Natural killer cell (primary cell): ENCODE measurements at regions not wholly inside any gene's neighbourhood (a gene's known extent, or its start where the extent isn't known, plus 50 kb on each side); places are given as distances from the start of the nearest gene placed in this dataset.

ENCODE experiments used
- ATAC-seq, 3 donors: fragments of 150-1000 bp in 2 of 3; fragments of 200-7000 bp in 1 of 3; cut with Tn5 transposase; 1 replicate in 1 of 3; 2 replicates in 2 of 3; pipeline ENCODE4 v1.10.0; 2021; ENCODE audit warnings: mild to moderate bottlenecking in 2 of 3, moderate library complexity in 2 of 3
- DNase-seq, 2 donors: peaks; one replicate each; pipeline versions ENCODE4 v3.0.0 to v3.0.0-alpha.2; 2013 to 2021; ENCODE audit warnings: mixed read lengths in 1 of 2
- H3K27ac ChIP-seq: one replicate; pipeline ENCODE4 v1.5.1; 2013; ENCODE audit warnings: mild to moderate bottlenecking, low read length
- H3K27me3 ChIP-seq: one replicate; pipeline ENCODE4 v1.6.1; 2013; ENCODE audit warnings: low read length; ENCODE audit not compliant: control insufficient read depth, insufficient read depth
- H3K36me3 ChIP-seq: one replicate; pipeline ENCODE4 v1.6.1; 2013; ENCODE audit warnings: low read length; ENCODE audit not compliant: control insufficient read depth, insufficient read depth
- H3K4me1 ChIP-seq: one replicate; pipeline ENCODE4 v1.6.1; 2013; ENCODE audit warnings: low read length; ENCODE audit not compliant: control insufficient read depth, insufficient read depth
- H3K4me3 ChIP-seq: one replicate; pipeline ENCODE4 v1.5.1; 2013; ENCODE audit warnings: low read length
- H3K9me3 ChIP-seq: one replicate; pipeline ENCODE4 v1.6.1; 2013; ENCODE audit warnings: low read length; ENCODE audit not compliant: control insufficient read depth, insufficient read depth
- H3K27ac Mint-ChIP-seq, 2 donors: one replicate each; pipeline ENCODE4 v1.8.0; 2022; ENCODE audit warnings: mild to moderate bottlenecking in 2 of 2, mixed read lengths in 2 of 2, moderate library complexity in 1 of 2
- H3K27me3 Mint-ChIP-seq, 2 donors: one replicate each; pipeline ENCODE4 v1.8.0; 2022; ENCODE audit warnings: low read depth in 2 of 2, mixed read lengths in 2 of 2
- H3K36me3 Mint-ChIP-seq: one replicate; pipeline ENCODE4 v1.8.0; 2022; ENCODE audit warnings: mixed read lengths
- H3K4me1 Mint-ChIP-seq, 2 donors: one replicate each; pipeline ENCODE4 v1.8.0; 2022; ENCODE audit warnings: mixed read lengths in 2 of 2
- H3K4me3 Mint-ChIP-seq: one replicate; pipeline ENCODE4 v1.8.0; 2022; ENCODE audit warnings: mild to moderate bottlenecking, moderate library complexity, mixed read lengths
- H3K9me3 Mint-ChIP-seq, 2 donors: one replicate each; pipeline ENCODE4 v1.8.0; 2022; ENCODE audit warnings: mixed read lengths in 2 of 2
- WGBS: methylation state at CpG from one replicate; pipeline ENCODE4 v1.1.7; 2013; ENCODE audit warnings: missing lambda C conversion rate; ENCODE audit not compliant: insufficient coverage; 5-methylcytosine and 5-hydroxymethylcytosine counted together
- intact Hi-C: fragments of 100-400 bp; cut with micrococcal nuclease; formaldehyde crosslinking; loops from one replicate; pipeline ENCODE4 v1.14.2; 2022
- TF ChIP-seq, protein P1 (sequence below): fragments of 200-600 bp; IDR thresholded peaks from one replicate; pipeline ENCODE4 v1.8.0; 2022; ENCODE audit warnings: antibody characterized with exemption

DNA sequence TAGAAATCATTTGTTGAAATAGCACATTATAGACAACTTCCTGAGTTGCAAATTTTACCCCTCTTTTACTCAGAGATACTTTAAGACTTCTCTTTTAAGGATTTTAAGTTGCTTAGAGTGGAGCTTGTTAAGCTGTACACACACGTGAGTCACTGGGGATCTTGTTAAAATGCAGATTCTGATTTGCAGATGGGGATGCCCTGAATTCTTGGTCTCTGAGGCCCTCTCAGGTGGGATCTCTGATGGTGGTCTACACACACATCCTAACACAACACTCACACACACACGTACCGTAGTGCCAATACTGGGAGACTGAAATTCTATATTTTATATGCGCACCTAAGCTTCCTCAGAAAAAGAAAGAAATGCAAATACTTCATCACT lies 788.3 kb downstream of the UQCRFS1 start:
- H3K9me3 Mint-ChIP-seq = no peaks in the 10 kb centered on the region
- no peak for DNase-seq
- no peak overlapping the region for H3K4me3 ChIP-seq
- no peaks in the 10 kb centered on the region for H3K36me3 ChIP-seq
- 51% methylated on average over 3 of the region's 4 CpGs for WGBS
- H3K9me3 ChIP-seq = no peaks in the 10 kb centered on the region
- H3K27ac ChIP-seq = no peak overlapping the region
- no peaks in the 10 kb centered on the region for H3K36me3 Mint-ChIP-seq
- H3K27ac Mint-ChIP-seq = no peak overlapping the region
- H3K27me3 Mint-ChIP-seq = peaks cover 0 to 3% of the 10 kb centered on the region in 2 donors
- TF ChIP-seq, protein P1, sequence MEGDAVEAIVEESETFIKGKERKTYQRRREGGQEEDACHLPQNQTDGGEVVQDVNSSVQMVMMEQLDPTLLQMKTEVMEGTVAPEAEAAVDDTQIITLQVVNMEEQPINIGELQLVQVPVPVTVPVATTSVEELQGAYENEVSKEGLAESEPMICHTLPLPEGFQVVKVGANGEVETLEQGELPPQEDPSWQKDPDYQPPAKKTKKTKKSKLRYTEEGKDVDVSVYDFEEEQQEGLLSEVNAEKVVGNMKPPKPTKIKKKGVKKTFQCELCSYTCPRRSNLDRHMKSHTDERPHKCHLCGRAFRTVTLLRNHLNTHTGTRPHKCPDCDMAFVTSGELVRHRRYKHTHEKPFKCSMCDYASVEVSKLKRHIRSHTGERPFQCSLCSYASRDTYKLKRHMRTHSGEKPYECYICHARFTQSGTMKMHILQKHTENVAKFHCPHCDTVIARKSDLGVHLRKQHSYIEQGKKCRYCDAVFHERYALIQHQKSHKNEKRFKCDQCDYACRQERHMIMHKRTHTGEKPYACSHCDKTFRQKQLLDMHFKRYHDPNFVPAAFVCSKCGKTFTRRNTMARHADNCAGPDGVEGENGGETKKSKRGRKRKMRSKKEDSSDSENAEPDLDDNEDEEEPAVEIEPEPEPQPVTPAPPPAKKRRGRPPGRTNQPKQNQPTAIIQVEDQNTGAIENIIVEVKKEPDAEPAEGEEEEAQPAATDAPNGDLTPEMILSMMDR = no peak
- ATAC-seq = no peak
- H3K4me3 Mint-ChIP-seq = no peak overlapping the region
- H3K27me3 ChIP-seq = no peaks in the 10 kb centered on the region
- intact Hi-C loops = no loop called here
- H3K4me1 ChIP-seq = peaks cover 27% of the 10 kb centered on the region
- H3K4me1 Mint-ChIP-seq = peaks cover 44 to 46% of the 10 kb centered on the region in 2 donors

DNA sequence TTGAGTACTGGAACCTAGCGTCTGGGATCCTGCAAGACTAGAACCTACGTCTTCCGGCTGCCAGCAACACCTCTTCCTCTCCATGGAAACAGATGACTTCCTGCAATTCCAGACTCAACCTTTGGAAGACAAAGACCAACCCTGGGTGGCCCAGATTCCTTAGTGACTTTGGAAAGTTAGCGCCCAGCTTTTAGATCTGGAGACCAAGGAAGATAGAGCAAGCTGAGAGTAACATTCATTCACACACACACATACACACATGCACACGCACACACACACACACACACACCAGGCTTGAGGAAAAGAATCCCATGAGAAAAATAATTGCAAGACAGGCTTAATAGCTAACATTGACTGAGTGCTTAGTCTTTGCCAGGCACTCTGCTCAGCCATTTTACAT lies 788.9 kb downstream of the UQCRFS1 start:
- Mint-ChIP-seq H3K27me3 (peaks cover 0 to 3% of the 10 kb centered on the region in 2 donors), H3K9me3 (no peaks in the 10 kb centered on the region), H3K36me3 (no peaks in the 10 kb centered on the region), H3K27ac (no peak overlapping the region), H3K4me1 (peaks cover 44 to 46% of the 10 kb centered on the region in 2 donors), H3K4me3 (no peak overlapping the region)
- ATAC-seq (no peak), DNase-seq (no peak)
- no peak overlapping the region for H3K4me3 ChIP-seq
- H3K4me1 ChIP-seq = peaks cover 27% of the 10 kb centered on the region
- no peaks in the 10 kb centered on the region for H3K9me3 ChIP-seq
- no peak overlapping the region for H3K27ac ChIP-seq
- TF ChIP-seq, protein P1 = no peak
- 89% methylated on average over 5 of the region's 5 CpGs for WGBS
- H3K27me3 ChIP-seq = no peaks in the 10 kb centered on the region
- no peaks in the 10 kb centered on the region for H3K36me3 ChIP-seq
- intact Hi-C loops = no loop called here

DNA sequence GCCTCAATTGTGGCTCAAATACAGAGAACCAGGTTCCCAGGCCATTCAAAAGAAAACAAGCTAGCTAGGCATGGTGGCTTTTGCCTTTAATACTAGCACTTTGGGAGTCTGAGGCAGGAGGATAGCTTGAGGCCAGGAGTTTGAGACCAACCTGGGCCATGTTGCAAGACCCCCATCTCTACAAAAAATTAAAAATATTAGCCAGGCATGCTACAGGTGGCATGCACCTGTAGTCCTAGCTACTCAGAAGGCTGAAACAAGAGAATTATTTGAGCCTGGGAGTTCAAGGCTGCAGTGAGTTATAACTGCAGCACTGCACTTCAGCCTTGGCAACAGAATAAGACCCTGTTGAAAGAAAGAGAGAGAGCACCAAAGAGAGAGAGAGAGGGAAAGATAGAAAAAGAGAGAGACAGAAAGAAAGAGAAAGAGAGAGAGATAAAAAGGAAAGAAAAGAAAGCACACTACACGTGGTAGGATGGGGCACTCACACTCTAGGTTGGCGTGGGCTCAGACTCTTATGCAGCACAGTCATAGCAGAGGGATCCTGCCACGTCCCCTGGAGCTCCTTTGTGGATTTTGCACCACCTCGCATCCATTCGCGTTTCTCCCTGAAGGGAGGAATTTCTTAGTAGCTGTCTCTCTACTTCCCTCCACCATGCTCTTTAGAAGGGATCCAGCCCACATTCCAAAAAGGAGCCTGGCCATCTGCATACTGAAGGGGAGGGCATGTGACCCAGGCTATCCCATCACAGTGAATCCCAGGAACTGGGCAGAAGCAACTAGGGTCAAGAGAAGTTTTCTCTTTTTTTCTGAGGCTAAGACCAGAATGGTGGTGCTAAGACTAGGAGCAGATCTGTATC lies 789.9 kb downstream of the UQCRFS1 start:
- 66% methylated on average over 6 of the region's 6 CpGs for WGBS
- H3K36me3 ChIP-seq = no peaks in the 10 kb centered on the region
- no peak overlapping the region for H3K27ac Mint-ChIP-seq
- intact Hi-C loops = no loop called here
- H3K27me3 ChIP-seq = no peaks in the 10 kb centered on the region
- H3K9me3 ChIP-seq = no peaks in the 10 kb centered on the region
- no peak for ATAC-seq
- H3K4me1 ChIP-seq = peaks cover 27% of the 10 kb centered on the region
- H3K9me3 Mint-ChIP-seq = no peaks in the 10 kb centered on the region
- peaks cover 44 to 46% of the 10 kb centered on the region in 2 donors for H3K4me1 Mint-ChIP-seq
- no peak for DNase-seq
- no peak overlapping the region for H3K27ac ChIP-seq
- H3K4me3 ChIP-seq = no peak overlapping the region
- no peaks in the 10 kb centered on the region for H3K36me3 Mint-ChIP-seq
- H3K27me3 Mint-ChIP-seq = peaks cover 0 to 5% of the 10 kb centered on the region in 2 donors
- TF ChIP-seq, protein P1 = no peak
- no peak overlapping the region for H3K4me3 Mint-ChIP-seq

DNA sequence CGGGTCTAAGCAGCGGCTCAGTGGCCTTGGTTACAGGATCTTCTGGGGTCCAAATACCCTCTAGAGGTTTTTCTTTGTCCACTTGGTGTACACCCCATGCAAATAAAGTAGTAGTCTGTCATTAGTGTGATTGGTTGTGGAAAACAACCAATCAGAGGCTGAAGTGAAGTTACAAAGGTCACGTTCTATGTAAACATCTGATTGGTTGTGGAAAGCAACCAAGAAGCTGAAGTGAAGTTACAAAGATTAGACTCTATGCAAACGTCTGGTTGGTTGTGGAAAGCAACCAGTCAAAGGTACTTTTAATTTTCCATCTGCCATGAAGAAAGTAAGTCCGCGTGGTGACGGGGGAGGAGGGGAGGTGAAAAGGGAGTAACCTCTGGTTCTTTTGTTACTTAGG lies 790.9 kb downstream of the UQCRFS1 start:
- TF ChIP-seq, protein P1 = no peak
- Histone ChIP-seq H3K27me3 (no peaks in the 10 kb centered on the region), H3K27ac (no peak overlapping the region), H3K4me1 (peaks cover 21% of the 10 kb centered on the region), H3K4me3 (no peak overlapping the region), H3K36me3 (no peaks in the 10 kb centered on the region), H3K9me3 (no peaks in the 10 kb centered on the region)
- DNase-seq (no peak), ATAC-seq (no peak)
- intact Hi-C loops = no loop called here
- H3K9me3 Mint-ChIP-seq = no peaks in the 10 kb centered on the region
- peaks cover 0 to 5% of the 10 kb centered on the region in 2 donors for H3K27me3 Mint-ChIP-seq
- no peaks in the 10 kb centered on the region for H3K36me3 Mint-ChIP-seq
- H3K4me3 Mint-ChIP-seq = no peak overlapping the region
- 79% methylated on average over 7 of the region's 7 CpGs for WGBS
- peaks cover 36 to 38% of the 10 kb centered on the region in 2 donors for H3K4me1 Mint-ChIP-seq
- no peak overlapping the region for H3K27ac Mint-ChIP-seq
